Subcutaneous abdominal adipose tissue (tissue), 5 donors: ENCODE measurements at regions not wholly inside any gene's neighbourhood (a gene's known extent, or its start where the extent isn't known, plus 50 kb on each side); places are given as distances from the start of the nearest gene placed in this dataset.
"Not testable (repeated sequence)": the region's sequence is repeated elsewhere in the genome, so short reads cannot be mapped to it uniquely, and the experiment has no call there.

ENCODE experiments used
- H3K27ac ChIP-seq: one replicate; pipeline ENCODE4 v1.7.0; 2013; ENCODE audit warnings: low read depth, mild to moderate bottlenecking, inconsistent platforms, low read length, moderate library complexity
- H3K27me3 ChIP-seq, 5 donors: one replicate each; pipeline ENCODE4 v1.7.0; 2013; ENCODE audit warnings: low read length in 5 of 5, inconsistent platforms in 1 of 5; ENCODE audit not compliant: control insufficient read depth in 5 of 5, insufficient read depth in 4 of 5
- H3K36me3 ChIP-seq, 5 donors: one replicate each; pipeline ENCODE4 v1.7.0; 2013; ENCODE audit warnings: low read length in 5 of 5; ENCODE audit not compliant: control insufficient read depth in 5 of 5, insufficient read depth in 5 of 5
- H3K4me1 ChIP-seq, 5 donors: one replicate each; pipeline ENCODE4 v1.7.0; 2013; ENCODE audit warnings: low read length in 5 of 5, mild to moderate bottlenecking in 3 of 5, moderate library complexity in 1 of 5; ENCODE audit not compliant: control insufficient read depth in 5 of 5, insufficient read depth in 5 of 5
- H3K4me3 ChIP-seq, 5 donors: one replicate each; pipeline ENCODE4 v1.7.0; 2013; ENCODE audit warnings: low read length in 5 of 5, low read depth in 1 of 5
- H3K9ac ChIP-seq, 5 donors: one replicate each; pipeline ENCODE4 v1.7.0; 2013; ENCODE audit warnings: low read length in 5 of 5, mild to moderate bottlenecking in 4 of 5, moderate library complexity in 3 of 5
- H3K9me3 ChIP-seq, 5 donors: one replicate each; pipeline ENCODE4 v1.7.0; 2013; ENCODE audit warnings: low read length in 5 of 5; ENCODE audit not compliant: control insufficient read depth in 5 of 5
- donor health status: healthy.
- donor health status: healthy.
- donor health status: healthy.
- donor health status: healthy.
- donor health status: healthy.

DNA sequence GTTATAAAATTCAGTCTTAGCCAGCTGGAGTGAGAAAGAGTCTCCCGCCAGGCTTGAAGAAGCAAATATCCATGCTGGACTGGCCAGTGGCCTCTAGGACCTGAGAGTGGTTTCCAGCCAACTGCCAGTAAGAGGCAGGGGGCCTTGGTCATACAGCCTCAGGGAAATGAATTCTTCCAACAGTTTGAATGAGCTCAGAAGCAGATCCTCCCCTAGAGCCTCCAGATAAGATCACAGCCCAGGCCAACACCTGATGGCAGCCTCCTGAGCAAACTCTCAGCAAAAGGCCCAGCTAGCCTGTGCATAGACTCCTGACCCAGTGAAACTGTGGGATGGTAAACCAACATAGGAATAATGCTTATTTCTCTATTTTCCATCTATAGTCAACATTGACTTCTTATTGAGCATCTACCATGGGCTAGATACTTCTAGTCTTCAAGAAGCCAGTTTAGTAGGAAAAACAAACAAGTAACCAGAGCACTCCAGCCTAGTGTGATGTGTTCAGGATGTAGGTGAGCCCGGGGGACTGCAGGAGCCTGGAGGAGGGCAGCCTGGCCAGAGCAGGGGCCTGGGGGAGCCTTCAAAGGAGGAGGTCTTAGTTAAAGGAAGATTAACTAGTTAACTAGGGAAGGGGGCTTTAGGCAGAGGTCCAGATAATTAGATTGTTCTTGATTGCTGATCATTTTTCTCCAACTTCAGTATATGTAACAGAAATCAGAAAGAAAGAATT, 115.4 kb upstream of the ADO start:
- H3K27me3 ChIP-seq, result no peaks in the 10 kb centered on the region
- H3K9ac ChIP-seq, result no peak overlapping the region
- H3K9me3 ChIP-seq, result peaks cover 0 to 3% (median 0%) of the 10 kb centered on the region in 5 donors
- H3K4me1 ChIP-seq, result peaks cover 0 to 22% (median 14%) of the 10 kb centered on the region in 5 donors
- H3K27ac ChIP-seq, result no peak overlapping the region
- no peaks in the 10 kb centered on the region for H3K36me3 ChIP-seq
- no peak overlapping the region for H3K4me3 ChIP-seq

GRCh38 chr10:62689712-62690111, 114.8 kb upstream of the ADO start:
- H3K4me3 ChIP-seq, result peak overlapping the region in 1 of 5 donors; percentile 1
- peaks cover 0 to 22% (median 14%) of the 10 kb centered on the region in 5 donors for H3K4me1 ChIP-seq
- no peaks in the 10 kb centered on the region for H3K36me3 ChIP-seq
- no peak overlapping the region for H3K9ac ChIP-seq
- no peak overlapping the region for H3K27ac ChIP-seq
- peaks cover 0 to 3% (median 0%) of the 10 kb centered on the region in 5 donors for H3K9me3 ChIP-seq
- no peaks in the 10 kb centered on the region for H3K27me3 ChIP-seq

GRCh38 chr10:62690703-62691102, 113.8 kb upstream of the ADO start:
- H3K4me1 ChIP-seq, result peaks cover 0 to 22% (median 9%) of the 10 kb centered on the region in 5 donors
- H3K27ac ChIP-seq, result no peak overlapping the region
- peaks cover 0 to 3% (median 0%) of the 10 kb centered on the region in 5 donors for H3K9me3 ChIP-seq
- no peaks in the 10 kb centered on the region for H3K36me3 ChIP-seq
- no peak overlapping the region for H3K9ac ChIP-seq
- no peaks in the 10 kb centered on the region for H3K27me3 ChIP-seq
- H3K4me3 ChIP-seq, result no peak overlapping the region

- Histone ChIP-seq H3K27me3 (no peaks in the 10 kb centered on the region), H3K4me1 (peaks cover 0 to 22% (median 9%) of the 10 kb centered on the region in 5 donors), H3K9me3 (peaks cover 0 to 3% (median 0%) of the 10 kb centered on the region in 5 donors), H3K36me3 (no peaks in the 10 kb centered on the region), H3K4me3 (no peak overlapping the region), H3K27ac (no peak overlapping the region), H3K9ac (peak overlapping the region in 1 of 5 donors; percentile 28)
Observed at GRCh38 chr10:62691336-62691735, 113.2 kb upstream of the ADO start.

DNA sequence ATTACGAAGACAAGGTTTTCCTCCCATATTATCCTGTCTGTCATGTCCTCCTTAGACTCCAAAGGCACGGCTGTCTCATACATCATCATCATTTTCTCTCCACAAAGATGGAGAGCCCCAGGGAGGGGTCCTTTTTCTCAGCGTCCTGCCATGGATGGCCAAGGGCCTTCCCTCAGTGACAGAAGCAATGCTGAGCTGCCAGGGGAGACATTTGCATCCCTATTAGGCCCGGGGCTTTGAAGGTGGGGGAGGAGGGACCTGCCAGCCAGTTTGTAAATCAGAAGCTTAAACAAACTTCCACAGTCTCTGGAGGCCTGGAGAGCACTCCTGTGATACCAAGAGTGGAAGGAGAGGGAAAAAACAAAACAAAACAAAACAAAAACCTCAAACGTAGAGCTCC, 112.4 kb upstream of the ADO start:
- Histone ChIP-seq H3K27ac (no peak overlapping the region), H3K4me3 (no peak overlapping the region), H3K9ac (no peak overlapping the region), H3K4me1 (peaks cover 0 to 22% (median 9%) of the 10 kb centered on the region in 5 donors), H3K9me3 (no peaks in the 10 kb centered on the region), H3K36me3 (no peaks in the 10 kb centered on the region), H3K27me3 (no peaks in the 10 kb centered on the region)

- peaks cover 0 to 22% (median 9%) of the 10 kb centered on the region in 5 donors for H3K4me1 ChIP-seq
- H3K9me3 ChIP-seq, result peaks cover 0 to 3% (median 1%) of the 10 kb centered on the region in 5 donors
- H3K9ac ChIP-seq, result no peak overlapping the region
- no peak overlapping the region for H3K27ac ChIP-seq
- H3K36me3 ChIP-seq, result no peaks in the 10 kb centered on the region
- no peaks in the 10 kb centered on the region for H3K27me3 ChIP-seq
- H3K4me3 ChIP-seq, result no peak overlapping the region
Observed at GRCh38 chr10:62693306-62693705, 111.2 kb upstream of the ADO start.

GRCh38 chr10:62694537-62695126, 109.9 kb upstream of the ADO start:
- Histone ChIP-seq H3K9me3 (peaks cover 5 to 16% (median 9%) of the 10 kb centered on the region in 5 donors), H3K4me1 (peaks cover 0 to 12% (median 7%) of the 10 kb centered on the region in 5 donors), H3K27me3 (no peaks in the 10 kb centered on the region), H3K27ac (no peak overlapping the region), H3K9ac (no peak overlapping the region), H3K4me3 (no peak overlapping the region), H3K36me3 (no peaks in the 10 kb centered on the region)

GRCh38 chr10:62696798-62697197, 107.7 kb upstream of the ADO start:
- Histone ChIP-seq H3K4me1 (peaks cover 0 to under 1% (median 0%) of the 10 kb centered on the region in 5 donors), H3K4me3 (no peak overlapping the region), H3K27me3 (no peaks in the 10 kb centered on the region), H3K36me3 (no peaks in the 10 kb centered on the region), H3K9me3 (peaks cover 9 to 22% (median 14%) of the 10 kb centered on the region in 5 donors), H3K27ac (no peak overlapping the region), H3K9ac (no peak overlapping the region)

- no peaks in the 10 kb centered on the region for H3K36me3 ChIP-seq
- H3K9ac ChIP-seq, result no peak overlapping the region
- no peak overlapping the region for H3K27ac ChIP-seq
- peaks cover 9 to 22% (median 14%) of the 10 kb centered on the region in 5 donors for H3K9me3 ChIP-seq
- no peak overlapping the region for H3K4me3 ChIP-seq
- H3K4me1 ChIP-seq, result no peaks in the 10 kb centered on the region
- no peaks in the 10 kb centered on the region for H3K27me3 ChIP-seq
Observed at GRCh38 chr10:62699148-62699547, 105.4 kb upstream of the ADO start.

DNA sequence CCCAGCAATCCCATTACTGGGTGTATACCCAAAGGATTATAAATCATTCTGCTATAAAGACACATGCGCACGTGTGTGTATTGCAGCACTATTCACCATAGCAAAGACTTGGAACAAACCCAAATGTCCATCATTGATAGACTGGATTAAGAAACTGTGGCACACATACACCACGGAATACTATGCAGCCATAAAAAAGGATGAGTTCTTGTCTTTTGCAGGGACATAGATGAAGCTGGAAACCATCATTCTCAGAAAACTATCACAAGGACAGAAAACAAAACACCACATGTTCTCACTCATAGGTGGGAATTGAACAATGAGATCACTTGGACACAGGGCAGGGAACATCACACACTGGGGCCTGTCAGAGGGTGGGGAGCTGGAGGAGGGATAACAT, 100.4 kb upstream of the ADO start:
- H3K27ac ChIP-seq, H3K9ac ChIP-seq, H3K36me3 ChIP-seq, H3K4me3 ChIP-seq, H3K4me1 ChIP-seq, H3K27me3 ChIP-seq: not testable (repeated sequence)
- H3K9me3 ChIP-seq, result peaks cover 5 to 11% (median 8%) of the 10 kb centered on the region in 5 donors
